CD1c-positive myeloid dendritic cell (primary cell): ENCODE measurements at regions not wholly inside any gene's neighbourhood (a gene's known extent, or its start where the extent isn't known, plus 50 kb on each side); places are given as distances from the start of the nearest gene placed in this dataset.
"Not testable (repeated sequence)": the region's sequence is repeated elsewhere in the genome, so short reads cannot be mapped to it uniquely, and the experiment has no call there.

Source experiments
- DNase-seq: peaks from one replicate; pipeline ENCODE4 v3.0.0-alpha.2; 2016; ENCODE audit errors: extremely low spot score

DNA sequence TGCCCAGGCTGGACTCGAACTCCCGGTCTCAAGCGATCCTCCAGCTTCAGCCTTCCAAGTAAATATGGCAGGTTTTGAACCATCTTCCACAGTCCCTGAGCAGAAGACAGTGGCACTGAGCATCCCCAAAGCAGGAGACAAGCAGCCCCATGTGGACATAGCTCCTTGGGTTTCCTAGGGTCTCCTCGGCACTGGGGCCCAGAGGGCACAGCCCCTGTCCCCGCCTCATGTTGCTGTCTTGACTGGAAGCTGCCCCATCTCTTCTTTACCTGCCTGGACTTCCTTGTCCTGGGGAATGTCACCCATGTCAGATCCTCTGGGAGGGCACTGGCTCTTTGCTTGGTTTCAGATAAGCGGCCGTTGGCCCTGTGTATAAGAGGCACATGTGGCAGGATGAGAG, 263.7 kb upstream of the RAB4A start:
- DNase-seq = no peak

DNA sequence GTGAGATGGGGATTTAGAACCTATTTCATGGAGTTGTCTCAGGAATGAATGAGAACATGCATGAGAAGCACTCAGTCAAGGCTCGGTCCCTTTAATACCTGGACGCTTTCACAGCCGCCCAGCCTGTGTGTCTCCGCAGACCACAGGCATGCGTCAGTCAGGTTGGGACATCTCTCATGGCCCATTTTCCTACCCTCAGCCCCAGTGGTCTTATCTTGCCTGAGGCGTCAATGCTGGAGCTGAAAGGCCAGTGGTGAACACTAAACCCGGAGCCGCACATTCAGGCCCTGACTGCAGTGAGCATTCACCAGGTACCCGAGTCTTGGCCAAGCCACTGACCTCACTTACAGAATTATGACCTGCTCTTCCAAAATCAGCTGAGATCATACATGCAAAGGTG, 263.2 kb upstream of the RAB4A start:
- no peak for DNase-seq

DNA sequence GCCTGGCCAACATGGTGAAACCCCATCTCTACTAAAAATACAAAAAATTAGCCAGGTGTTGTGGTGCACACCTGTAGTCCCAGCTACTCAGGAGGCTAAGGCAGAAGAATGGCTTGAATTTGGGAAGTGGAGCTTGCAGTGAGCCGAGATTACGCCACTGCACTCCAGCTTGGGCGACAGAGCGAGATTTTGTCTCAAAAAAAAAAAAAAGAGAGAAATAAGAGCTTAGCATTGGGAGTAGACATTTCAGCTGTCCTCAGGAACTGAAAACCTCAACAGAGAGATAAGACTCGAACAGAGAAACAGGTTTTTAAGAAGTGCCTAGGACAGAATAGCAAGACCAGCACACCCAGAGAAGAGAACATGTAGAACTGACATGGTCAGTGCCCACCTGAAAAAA, 262.6 kb upstream of the RAB4A start:
- peak; percentile 22 for DNase-seq

DNA sequence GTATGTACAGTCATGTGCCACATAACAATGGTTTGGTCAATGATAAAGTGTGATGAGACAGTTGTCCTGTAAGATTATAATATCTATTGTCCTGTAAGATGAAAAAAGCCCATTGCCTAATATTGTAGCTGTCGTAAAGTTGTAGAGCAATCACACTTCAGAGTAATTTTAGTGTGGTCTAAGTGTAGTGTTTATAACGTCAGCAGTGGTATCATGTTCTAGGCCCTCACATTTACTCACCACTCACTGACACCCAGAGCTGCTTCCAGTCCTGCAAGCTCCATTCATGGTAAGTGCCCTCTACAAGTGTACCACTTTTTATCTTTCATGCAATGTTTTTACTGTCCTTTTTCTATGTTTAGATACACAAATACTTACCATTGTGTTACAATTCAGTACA, 259.9 kb upstream of the RAB4A start:
- no peak for DNase-seq

DNA sequence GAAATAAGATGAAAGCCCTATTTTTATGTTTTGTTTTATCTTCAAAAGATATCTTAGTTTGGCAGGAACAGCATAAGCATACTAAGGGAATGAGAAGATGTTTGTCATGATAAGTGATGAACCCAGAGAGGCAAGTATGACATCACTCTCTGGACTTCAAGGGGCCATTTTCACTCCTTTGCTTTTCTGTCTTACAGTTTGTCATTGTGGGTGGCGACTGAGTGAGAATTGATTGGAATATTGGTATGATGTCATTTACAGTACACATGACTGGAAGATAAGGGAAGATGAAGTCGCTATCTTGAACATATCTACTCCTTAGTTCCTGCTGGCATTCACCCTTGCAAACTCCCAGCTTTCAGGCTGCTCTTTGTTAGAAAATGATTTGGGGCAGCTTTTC, 258.1 kb upstream of the RAB4A start:
- DNase-seq = no peak

DNA sequence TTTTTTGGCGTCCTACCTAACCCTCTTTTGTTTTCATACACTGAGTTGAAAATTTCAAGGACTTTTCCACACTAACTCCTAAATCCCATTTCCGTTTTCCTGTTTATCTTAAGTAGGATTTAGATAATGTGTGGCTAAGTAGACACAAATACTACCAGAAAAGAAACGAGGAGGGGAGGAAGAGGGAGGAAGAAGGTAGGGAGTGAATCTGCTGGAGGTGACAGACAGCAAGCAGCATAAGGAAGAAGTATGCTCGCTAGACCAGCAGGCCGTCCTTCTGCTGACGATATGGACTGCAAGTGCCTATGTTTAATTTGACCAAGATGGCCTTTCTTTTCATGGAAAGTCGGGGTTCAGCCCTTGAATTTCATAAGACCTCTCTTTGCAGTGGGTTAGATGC, 256.9 kb upstream of the RAB4A start:
- DNase-seq = no peak

DNA sequence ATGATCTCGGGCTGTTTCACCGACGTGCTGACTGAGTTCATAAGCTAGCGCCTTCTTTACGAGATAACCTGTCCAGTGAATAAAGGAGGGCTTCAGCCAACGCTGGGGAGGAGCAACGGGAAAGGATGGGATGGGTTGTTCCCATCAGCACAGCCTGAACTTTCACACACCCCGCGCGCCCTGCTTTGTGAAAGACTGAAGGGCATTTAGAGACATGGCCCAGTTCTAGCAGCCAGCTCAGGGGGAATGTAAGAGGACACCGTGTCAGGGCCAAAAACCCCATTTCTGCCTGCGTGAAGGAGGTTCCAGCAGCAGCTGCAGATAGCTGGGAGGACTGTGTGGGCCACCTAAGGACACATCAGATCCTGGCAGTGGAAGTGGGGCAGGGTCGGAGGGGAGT, 255.1 kb upstream of the RAB4A start:
- DNase-seq = no peak

DNA sequence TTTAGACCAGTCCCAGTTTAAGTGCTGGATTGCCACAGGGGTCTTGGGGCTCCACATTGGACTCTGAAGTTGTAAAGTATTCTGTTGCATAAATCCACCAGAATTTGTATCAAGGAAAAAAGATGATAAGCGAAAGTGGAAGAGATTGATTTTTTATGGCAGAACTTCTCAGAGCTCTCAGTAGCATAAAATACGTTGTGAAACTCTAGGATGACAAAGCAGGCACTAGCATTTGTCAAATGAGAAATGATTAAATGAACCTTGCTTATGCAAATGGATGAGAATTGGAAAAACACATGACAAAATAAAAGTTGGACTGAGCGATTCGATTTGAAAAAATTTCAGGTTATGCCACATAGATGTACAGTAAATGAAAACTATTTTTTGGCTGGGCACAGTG, 253.8 kb upstream of the RAB4A start:
- no peak for DNase-seq

DNA sequence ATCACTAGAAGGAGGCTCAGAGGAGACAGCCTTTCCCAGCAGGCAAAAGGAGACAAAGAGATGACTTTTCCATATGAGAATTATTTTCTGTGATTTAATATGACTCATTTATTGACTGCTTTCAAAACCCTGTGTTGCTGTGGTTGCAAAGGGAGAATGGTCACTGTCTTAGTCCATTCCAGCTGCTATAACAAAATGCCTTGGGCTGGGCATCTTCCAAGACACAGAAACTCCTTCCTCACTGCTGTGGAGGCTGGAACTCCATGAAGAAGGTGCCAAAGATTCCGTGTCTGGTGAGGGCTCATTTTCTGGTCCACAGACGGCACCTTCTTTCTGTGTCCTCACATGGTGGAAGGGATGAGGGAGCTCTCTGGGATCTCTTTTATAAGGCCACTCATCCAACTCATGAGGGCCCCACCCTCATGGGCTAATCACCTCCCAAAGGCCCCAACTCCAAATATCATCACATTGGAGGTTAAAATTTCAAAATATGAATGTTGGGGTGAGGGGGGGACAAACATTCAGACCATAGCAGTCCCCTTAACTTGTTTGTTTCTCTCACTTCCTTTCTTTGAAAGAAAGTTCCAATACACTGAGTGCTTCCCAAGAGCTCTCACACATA, 252.1 kb upstream of the RAB4A start:
- DNase-seq = no peak

DNA sequence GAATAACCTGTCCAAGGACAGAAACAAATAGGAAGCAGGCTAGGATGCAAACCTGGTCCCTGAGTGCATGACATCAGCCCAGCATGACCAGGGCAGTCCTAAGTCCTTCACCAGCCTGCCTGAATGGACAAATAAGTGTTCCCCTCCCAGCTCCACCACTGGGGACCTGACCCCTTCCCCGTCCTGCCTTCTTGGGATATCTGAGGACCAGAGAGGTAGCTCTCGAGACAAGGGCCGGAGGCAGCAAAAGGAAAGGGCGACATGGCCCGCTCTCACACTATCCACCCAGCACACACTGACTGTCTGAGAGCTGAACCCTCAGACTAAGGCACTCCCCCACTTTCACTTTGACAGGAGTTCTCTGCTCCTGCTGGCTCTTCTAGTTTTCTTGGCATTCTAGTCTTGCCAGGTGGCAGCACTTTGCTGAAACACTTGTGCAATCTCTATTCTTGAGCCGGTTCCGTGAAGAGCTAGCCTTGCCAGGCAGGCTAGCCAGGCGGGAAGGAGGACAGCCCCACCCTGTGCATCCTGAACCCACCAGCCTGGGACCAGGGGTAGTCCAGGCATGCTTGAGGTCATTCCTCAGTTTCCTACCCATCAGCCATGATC, 251.1 kb upstream of the RAB4A start:
- no peak for DNase-seq

DNA sequence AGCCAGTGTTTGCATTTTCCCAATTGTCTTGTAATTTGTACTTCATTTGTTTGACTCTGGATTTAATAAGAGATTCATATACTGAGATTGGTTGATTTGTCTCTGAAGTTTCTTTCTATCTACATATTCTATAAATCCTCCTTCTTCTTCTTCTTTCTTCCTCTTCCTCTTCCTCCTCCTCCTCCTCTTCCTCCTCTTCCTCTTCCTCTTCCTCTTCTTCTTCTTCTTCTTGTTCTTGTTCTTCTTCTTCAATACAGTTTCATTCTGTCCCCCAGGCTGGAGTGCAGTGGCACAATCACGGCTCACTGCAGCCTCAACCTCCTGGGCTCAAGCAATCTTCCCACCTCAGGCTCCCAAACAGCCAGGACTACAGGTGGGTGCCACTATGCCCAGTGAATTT, 249.9 kb upstream of the RAB4A start:
- not testable (repeated sequence) for DNase-seq

DNA sequence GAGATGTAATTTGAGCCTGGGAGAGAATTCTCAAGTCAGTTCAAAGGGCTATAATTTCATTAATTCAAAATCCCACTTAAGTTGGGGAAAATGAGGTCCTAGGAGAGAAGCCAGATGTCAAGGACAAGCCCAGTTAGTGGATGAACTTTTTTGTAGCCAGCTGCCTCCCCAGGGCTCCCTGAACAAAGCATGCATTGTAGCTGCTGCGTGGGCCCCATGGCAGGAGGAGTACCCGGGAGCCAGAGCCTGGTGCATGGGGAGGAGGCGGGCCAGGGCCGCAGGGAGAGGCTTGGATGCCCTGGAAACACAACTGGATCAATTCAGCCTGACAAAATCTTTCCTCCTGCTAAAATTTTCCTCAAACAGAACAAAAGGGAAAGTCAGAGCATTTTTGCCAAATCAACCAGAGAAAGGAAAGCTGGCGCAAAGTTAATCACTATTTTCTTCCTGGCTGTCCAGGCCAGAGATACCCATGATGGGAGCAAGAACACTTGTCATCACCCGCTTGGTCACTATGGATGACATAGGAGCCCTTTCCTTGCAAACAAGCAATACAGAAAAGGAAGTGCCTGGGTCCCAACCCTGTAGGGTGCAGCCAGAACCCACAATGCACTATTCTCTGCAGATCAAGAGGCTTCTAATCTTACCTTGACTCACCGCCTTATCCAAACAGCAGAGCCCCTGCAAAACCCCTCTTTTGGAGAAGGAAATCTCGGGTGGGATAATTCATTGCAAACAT, 248.1 kb upstream of the RAB4A start:
- peak; percentile 19 for DNase-seq

DNA sequence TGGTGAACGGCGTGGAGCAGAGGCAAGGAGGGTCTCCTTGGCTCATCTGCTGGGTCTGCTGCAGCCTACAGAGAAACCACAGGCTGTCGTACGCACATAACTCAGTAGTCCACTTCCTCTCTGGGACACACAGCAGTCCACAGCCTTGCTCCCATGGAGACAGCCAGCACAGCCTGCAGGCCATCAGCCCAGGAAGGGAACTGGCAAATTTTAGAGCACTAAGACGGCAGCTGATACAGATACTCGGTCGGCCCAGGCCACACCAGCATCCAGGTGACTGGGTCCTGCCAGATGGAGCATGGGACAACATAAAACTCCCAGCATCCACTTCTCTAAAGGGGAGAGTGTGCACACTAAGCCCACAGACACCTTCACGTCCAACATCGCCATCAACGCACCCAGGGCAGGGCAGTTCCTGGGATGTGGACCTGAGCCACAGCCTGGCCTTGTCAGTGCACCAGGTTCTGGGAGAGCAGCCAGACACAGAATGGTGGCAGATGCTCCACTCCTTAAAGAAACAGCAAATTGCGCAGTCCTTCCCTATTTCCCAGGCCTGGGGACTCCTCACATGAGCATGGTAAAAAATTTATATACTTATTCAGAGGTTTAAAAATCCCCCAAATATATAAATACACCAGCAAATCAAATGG, 247.1 kb upstream of the RAB4A start:
- peak; percentile 68 for DNase-seq

DNA sequence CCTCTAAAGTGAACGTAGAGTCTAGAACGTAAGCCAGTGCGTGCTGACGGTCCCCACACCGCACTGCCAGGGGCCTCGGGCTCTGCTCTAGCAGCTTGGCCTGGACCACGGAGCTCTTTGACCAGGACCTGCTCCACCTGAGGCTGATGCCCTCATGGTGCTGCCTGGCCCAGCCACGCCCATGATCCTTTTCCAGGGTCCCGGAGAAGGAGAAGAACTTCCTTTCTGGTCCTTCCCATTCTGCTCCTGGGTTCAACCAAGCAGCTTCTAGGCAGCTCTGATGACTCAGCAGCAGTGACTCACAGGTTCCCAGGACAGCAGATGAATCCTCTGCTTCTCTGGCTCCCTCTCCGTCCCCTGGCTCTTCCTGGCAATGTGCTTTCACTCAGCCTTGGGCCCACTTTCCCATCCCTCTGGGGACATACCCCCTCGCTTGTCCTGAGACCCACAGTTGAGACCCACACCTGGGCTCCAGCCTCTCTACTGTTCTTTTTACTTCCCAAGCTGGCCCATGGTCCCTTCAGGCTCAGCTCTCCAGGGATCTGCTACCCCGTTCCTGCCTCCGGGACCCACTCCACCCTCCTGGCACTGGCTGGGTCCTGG, 246.3 kb upstream of the RAB4A start:
- DNase-seq = peak; percentile 73

DNA sequence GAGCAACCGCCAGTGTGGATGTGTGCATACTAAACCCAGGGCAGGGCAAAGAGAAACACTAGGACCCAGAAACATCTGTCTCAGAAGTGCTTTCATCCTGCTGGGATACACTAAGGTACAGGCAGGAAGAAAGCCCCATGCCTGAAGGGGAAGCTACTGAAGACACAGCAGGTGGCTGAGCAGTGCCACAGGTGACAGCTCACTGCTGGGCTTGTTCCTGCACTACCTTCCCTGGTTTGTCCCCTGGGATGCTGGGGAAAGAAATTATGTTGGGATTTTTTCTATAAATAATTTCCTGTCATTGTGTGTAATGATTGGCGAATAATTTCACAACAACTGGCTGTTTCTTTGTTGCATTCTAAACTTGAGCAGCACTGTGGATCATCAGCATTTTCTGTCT, 245.3 kb upstream of the RAB4A start:
- DNase-seq = no peak

DNA sequence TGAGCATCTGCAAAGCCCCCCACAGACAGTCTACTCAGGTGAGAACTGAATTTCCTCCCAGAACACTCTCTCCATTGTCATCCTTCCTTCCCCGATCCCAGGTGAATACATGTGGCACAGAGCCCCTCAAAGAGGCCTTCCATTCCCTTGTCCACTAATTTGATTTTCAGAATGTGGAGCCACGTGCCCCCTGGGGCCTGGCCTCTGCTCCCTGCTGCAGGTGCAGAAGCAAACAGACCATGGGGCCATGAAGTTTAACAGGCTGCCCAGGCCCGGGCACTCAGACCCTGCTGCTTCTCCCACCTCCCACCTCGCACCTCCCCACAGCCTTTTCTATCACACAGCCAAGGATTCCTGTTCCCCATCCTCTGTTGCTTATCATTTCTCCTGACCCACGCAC, 243.8 kb upstream of the RAB4A start:
- no peak for DNase-seq

DNA sequence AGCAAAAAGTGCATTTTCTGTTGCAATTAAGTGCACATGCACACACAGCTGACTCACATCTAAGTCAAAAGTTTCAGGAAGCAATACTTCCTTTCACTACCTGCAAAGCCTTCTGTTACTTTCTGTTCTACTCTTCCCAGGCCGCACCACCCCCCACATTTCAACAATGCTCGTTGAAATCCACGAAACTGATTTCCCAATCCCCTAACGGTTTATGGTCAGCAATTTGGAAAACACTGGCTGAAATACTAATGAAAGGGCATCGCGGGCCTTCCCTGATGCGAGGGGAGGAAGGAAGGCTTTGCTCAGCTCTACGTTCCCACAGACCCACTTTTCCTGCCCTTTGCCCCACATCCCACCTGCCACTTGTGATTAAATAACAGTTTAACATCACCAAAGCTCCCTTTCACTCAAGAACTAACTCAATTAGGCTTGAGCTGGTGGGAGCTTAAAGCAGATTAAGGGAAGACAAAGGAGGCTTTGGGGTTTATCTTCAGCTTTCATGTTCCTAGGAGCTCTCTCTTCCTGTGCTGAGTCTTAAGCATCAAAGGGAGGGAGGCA, 243.2 kb upstream of the RAB4A start:
- DNase-seq = peak; percentile 74

DNA sequence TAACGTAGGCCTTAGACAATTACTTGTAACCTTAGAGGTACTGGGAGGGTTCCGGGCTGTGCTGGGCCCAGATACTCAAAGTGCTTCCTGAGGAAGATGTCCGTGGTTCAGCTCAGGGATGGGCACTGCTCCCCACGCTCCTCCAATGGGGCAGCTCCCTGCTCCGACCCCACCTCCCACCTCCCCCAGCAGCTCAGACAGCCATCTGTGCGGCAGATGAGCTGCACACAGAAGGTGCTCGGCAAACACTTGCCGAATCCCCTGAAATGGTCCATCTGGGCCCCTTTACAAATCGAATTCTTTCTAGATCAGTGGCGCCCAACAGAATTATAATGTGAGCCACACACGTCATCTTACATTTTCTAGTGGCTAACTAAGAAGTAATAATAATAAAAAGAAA, 242.4 kb upstream of the RAB4A start:
- no peak for DNase-seq

DNA sequence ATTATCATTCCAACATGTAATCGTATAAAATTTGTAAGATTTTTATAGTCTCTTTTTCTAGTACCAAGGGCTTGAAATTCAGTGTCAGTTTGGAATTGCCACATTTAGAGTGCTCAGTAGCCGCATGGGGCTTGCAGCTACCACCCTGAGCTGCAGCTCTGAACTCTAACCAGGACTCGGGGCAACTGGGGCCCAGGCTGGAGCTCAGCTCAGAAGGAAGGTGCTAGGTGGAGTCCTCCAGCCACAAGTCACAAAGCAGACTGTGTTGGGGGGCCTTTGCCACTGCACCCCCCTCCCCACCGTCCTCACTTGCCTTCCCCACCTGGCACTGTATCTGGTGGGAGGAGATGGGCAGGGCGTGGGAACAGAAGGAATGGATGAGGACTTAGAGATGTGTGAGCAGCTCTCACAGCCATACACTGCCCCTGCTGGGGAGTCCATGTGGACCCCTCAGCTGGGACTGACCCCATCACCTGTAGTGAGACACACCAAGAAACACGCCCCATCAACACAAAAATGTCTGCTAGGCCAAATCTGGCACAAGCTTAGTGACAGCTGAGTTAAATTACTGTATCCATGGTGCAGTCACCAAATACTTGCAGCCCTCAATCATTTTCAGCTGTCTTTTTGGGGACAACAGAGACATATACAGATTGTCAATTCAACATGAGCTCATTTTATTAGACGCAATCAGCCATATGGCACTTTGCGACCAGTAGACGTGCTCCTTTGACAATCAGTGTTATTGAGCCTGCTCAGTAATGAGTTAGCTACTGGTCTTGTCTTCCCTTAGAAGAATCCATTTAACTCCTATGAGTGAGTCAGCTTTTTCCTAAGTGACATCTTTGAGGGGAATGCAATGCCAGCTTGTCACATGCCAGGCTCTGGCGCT, 241.7 kb upstream of the RAB4A start:
- no peak for DNase-seq

DNA sequence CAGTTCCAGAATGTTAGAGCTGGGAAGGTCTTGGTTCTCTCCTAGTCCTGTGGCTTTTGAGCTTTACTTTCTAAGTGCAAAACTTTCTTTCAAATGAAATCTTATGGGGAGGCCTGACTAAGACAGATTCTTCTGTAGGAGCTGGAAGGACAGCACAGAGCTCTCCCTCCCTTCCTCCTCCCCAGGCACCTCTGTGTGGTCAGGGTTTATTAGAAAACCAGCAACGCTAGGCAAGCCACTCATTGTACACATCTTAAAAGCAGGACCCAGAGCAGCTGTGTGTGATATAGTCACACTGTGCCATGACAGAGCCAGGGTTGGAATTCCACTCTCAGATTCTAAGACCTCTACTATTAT, 241.1 kb upstream of the RAB4A start:
- no peak for DNase-seq

DNA sequence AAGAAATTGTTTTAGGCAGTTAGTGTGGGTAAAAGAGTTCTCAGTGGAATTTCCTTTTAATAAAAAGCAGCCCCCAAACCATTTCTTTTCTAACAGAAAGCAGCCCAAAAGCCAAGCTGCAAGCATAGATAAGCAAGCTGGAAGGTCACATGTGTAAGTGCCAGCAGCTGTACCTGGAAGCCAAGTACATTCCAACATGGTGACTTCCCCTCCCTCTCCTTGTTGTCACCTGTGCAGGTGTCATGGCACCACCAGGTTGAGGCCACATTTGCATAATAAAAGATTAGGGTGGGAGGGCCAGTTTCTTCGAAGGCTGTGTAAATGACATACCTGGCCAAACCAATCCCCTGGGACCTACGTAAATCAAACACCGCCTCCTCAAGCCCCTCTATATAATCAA, 240.3 kb upstream of the RAB4A start:
- DNase-seq = no peak
